NCI-H2196 (cell line): ENCODE measurements at regions not wholly inside any gene's neighbourhood (a gene's known extent, or its start where the extent isn't known, plus 50 kb on each side); places are given as distances from the start of the nearest gene placed in this dataset.

Source experiments
- DNase-seq: peaks from one replicate; lab custom pipeline; 2025; ENCODE audit not compliant: unreplicated experiment; lab: John Stamatoyannopoulos, UW

DNA sequence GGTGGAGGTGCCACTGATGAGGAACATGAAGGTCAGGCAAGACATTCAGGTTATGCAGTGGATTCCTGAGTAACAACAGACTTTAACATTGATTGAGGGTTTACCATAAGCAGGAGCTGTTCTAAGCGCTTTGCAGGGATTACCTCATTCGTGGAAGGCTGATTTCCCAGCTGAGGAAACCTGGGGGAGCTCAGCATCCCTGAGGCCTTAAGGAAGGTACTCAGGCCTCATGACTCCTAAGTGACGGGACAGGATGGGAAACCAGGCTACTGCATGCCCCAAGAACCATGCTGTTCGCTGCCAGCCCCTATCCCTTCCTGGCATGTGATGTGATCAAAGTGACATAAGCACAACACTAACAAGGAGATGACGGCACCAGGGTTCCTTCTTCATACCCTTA, 143.6 kb upstream of the NFE2L3 start:
- DNase-seq = no peak

DNA sequence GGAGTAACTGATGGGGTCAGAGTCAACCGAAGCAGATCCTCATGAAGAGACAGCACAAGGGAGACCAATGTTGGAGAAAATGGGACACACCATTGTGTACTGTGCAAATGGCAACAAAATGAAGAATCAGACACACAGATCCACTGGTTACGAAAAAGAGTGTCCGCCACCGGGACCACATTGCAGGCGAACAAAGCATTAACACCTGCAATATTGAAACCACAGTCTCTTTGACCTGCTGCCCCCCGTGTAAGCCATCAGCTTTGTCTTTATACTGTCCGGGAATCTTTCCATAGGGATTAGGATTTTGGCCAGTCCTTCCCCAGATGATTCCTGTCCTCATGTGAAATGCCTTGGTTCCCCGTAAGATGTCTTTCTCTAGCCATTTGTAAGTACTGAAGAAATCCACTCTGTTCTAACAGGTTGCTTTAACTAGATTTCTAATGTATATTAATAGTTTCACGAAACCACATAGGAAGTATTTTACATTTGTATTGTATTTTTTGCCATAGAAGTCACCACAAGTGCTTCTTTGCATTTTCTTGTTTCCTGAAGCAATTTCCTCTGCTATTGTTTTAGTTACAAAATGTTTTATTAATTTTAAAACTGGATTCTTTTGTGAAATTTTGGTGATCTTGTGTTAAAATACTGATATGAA, 140.8 kb upstream of the NFE2L3 start:
- DNase-seq = no peak

DNA sequence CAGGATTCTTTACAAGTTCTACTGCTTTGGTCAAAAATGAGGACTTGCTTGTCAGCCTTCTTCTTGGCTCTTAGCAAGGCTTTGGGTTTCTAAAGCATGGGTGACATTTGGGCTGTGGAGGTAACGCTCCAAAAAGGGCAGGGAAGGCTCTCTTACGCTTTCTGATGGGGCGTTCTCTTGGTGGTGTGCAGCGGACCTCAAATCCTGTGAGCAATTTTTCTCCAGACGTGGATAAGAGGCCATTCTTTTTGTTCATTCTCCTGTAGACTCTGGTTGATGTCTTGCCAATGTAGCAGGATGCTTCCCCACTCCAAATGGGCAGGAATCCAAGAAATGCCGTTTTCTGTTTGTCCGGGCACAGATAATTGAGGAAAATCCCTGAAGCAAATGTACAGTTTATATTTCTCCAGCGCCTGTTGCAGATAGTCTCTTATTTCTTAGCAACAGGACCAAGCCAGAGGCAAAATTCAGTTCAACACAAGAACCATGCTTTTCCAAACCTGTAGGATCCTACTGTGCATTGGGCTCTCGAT, 138.4 kb upstream of the NFE2L3 start:
- DNase-seq = peak; percentile 70

DNA sequence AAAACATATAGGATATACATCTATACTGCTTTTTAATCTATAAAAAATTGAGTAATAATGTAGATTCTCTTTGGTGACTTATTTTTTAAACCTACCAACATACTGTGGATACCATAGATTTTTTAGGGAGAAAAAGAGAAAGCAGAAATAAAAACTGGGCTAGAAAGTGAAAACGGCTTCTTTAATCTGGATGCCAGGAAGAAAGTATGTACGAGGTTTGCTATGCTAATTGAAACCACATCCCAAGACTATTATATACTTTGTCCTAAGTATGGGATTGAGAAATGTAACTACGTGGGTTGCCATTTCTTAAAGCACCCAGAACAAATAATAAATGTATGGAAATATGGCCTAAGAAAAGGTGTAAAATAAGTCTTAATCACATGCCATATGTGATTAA, 129.0 kb upstream of the NFE2L3 start:
- DNase-seq = no peak

DNA sequence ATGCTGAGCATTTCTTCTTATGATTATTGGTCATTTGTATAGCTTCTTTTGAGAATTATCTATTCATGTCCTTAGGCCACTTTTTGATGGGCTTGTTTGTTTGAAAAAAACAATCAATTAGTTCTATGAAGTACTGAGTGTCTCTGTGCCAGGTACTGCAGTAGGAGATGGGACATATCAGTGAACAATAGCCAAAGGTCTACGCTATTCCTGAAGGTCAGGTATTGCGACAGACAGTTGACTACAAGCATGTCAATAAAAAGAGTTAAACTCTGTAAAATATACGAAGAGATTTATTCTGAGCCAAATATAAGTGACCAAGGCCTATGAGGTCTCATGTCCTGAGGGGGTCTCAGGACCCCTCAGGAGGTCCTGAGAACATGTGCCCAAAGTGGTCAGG, 122.1 kb upstream of the NFE2L3 start:
- DNase-seq = no peak

DNA sequence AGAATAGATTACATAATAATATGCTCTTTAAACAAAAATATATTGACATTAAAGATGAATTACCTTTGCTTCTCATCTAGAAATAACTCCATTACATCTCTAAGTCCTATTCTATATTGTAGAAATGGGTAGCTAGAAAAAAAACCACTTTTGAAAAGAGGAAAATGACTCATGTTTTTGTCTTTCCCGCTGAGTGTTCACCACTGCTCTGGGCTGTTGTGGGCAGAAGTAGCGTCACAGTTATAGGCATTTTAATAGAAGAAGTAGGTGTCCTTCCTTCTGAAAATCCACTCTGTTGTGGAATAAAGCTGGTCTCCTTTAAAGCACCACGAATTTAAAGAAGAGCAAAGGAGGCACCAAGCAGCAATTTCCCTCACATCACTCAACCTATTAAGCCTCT, 117.6 kb upstream of the NFE2L3 start:
- no peak for DNase-seq

DNA sequence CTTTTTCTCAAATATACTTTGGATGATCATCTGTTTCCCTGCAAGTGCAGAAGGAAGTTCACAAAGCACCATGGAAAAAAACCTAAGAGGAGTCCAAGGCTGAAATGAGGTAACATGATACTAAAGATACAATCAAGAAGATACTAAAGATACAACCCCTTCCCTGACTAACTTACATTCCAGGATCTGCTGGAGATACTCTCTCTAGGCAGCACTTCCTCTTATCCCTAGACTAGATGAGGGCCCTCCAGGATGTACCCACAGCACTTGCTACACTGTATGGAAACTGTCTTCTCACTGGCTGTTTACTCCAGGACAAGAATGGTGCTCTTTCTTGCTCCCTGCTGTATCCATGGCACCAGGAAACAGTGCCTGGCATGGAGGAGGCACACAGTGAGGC, 116.4 kb upstream of the NFE2L3 start:
- no peak for DNase-seq

DNA sequence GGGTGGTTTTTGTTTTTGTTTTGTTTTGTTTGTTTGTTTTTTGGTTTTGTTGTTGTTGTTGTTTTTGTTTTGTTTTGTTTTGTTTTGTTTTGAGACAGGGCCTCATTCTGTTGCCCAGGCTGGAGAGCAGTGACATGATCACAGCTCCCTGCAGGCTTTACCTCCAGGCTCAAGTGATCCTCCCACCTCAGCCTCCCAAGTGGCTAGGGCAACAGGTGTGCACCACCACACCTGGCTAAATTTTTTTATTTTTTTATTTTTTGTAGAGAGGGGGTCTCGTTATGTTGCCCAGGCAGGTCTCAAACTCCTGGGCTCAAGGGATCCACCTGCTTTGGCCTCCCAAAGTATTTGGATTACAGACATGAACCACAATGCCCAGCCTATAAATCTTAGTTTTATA, 115.9 kb upstream of the NFE2L3 start:
- DNase-seq = no peak

DNA sequence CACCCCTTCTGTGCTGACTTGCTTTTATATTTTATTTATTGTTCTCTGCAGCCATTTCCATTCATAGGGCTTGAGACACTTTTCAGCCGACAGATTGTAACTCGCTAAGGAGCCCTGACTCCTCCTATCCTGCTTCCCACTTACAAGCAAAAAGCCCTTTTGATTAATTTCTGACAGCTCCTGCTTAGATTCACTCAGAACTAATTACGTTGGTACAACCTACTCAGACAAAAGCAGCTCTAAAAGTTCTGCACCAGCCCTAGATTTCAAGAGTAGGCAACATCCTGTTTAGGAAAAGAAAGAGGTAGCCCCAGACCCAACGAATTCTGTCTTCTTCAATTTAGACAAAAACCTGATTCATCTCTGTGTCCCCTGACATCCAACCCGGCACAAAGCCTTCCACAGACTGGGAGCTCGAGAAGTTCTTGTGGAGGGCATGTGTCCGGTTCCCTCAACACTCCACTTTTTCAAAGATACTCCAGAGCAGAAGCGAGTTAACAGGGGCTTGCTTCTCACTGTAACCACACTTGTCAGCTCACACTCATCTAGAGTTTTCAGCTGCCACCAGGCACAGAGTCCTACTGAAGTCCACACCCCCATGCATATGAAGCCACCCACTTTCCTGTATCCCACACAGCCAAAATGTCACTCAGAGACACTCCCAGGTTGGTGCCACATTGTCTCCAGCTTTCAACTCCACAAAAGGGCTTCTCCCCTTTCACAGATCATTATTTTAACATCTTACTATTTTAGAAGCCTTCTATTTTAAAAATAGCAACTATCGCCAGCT, 113.6 kb upstream of the NFE2L3 start:
- no peak for DNase-seq

DNA sequence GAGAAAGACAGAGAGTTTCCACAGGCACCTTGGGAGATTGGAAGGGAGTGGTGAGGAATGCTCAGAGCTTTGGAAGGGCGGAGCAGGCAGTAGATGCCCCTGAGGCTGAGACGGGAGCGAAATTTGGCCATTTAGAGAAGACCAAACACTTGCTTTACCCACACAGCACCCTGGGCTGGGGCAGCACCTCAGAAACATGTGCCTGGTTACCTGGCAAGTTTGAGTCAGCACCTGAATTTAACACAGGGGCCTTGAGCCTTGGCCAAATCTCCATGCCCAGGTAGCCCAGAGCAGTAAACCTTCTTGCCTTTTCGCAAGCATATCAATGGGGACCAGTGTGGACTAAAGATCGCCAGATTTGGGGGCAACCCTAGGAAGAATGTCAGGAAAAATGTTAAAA, 111.9 kb upstream of the NFE2L3 start:
- no peak for DNase-seq

DNA sequence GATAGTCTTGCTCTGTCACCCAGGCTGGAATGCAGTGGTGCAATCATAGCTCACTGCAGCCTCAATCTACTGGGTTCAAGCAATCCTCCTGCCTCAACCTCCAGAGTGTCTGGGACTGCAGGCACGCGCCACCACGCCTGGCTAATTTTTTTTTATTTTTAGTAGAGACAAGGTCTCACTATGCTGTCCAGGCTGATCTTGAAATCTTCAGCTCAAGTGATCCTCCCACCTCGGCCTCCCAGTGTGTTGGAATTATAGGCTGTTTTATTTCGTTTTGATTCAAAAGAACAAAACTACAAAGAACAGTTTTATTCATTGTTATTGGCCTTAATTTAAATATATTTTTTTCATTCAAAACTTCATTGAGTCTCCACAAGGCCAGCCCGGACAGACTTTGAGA, 109.8 kb upstream of the NFE2L3 start:
- DNase-seq = no peak

DNA sequence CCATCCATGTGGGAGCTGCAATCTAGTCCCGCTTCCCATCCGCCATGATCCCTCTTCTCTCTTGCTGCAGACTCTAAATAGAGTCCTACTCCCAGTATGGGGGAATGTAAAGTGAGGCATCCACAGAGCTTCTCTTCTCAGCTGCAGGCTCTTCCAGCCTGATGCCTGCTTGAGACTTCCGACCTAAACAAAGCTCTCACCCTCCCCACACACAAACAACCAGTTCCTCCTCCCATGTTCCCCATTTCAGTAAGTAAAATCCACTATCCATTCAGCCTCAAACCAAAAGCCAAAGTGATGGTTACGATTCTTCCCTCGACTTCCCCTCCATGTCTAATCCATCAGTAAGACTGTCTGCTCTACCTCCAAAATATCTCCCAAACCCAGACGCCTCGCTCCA, 108.2 kb upstream of the NFE2L3 start:
- DNase-seq = no peak

DNA sequence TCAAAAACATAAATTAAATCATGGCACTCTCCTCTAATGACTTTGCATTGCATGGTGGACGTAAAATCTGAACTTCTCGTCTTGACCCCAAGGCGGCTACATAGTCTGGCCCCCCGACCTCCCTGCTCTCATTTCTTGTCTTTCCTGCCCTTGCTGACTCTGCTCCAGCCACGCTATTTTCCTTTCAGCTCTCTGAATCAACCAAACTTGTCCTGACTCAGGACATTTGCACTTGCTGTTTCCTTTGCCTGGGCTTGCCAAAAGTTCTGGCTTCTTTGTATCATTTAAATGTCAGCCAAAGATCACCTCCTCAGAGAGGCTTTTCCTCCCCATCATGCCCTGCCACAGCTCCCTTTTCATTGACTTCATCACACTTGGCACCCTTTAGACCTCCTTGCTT, 107.7 kb upstream of the NFE2L3 start:
- no peak for DNase-seq

DNA sequence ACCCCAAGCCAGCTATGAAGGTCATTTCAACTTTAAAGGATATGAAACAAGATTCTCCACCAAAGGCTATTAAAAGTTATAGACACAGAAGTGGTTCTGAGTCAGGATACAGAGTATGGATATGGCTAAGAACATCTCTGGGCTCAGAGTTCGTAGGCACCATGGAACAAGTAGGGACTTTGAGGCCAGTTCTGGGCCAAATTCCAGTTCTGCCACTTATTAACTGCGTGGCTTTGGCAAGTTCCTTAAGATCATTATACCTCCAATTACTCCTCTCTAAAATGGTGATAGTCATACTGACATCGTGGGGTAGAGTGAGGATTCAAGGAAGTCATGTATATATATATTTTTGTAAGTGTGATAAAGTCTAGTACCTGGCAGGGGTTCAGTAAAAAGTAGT, 105.8 kb upstream of the NFE2L3 start:
- no peak for DNase-seq

DNA sequence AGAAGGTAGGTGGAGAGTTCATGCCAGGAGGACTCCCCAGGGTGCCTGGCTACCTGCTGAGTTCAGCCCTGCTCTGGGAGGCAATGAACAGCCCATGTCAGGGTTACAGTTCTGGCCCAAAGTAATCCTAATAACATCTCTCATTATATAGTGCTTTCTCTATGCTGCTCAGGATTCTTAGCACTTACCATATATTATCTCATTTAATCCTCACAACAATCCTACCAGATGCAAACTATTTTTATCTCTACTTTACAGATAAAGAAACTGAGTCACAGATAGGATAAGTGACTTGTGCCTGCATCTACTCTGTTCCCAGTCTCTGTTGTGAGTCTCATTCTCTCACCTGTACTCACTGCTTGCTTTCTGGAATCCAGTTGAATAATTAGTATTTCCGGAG, 105.1 kb upstream of the NFE2L3 start:
- no peak for DNase-seq

DNA sequence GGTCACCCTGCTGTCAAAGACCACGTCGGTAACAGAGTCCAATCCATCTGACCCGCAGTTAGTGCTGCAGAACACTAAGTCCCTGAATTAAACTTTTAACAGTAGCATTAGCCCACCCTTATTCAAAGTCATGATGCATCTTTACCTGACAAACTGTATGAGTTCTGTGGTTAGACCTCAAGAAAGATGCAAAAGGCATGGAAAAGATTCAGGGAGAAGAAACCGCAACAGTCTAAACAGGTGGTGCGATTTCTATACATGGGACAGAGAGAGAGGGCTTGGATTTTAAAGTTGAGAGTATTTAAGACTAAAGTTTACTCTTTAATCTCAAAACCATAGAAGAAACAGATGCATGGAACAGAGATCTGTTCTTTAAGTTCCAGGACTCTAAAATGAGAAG, 103.3 kb upstream of the NFE2L3 start:
- DNase-seq = no peak

DNA sequence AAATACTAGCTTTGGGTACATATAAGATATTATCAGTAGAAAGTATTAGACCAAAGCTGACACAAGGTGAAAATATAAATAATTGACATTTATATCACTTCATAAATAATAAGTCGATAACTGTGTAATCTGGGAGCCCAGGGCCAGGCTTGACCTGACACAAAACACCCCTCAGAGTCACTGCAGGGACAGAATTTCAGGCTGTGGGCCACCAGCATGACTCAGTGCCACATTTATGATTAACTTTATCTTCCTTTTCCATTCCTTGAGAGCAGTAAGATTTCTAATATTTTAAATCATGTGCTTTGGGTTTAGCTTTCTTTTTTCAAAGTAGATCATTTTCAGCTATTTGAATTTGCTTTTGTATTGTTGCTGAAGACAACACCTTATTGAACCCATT, 102.9 kb upstream of the NFE2L3 start:
- DNase-seq = no peak

DNA sequence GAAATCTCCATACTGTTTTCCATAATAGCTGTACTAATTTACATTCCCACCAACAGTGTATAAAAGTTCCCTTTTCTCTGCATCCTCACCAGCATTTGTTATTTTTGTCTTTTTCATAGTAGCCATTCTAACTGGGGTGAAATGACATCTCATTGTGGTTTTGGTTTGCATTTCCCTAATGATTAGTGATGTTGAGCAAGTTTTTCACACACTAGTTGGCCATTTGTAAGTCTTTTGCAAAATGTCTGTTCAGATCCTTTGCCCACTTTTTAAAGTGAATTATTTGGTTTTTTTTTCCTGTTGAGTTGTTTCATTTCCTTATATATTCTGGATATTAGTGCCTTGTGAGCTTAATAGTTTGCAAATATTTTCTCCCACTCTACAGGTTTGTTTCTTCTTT, 101.0 kb upstream of the NFE2L3 start:
- DNase-seq = no peak

DNA sequence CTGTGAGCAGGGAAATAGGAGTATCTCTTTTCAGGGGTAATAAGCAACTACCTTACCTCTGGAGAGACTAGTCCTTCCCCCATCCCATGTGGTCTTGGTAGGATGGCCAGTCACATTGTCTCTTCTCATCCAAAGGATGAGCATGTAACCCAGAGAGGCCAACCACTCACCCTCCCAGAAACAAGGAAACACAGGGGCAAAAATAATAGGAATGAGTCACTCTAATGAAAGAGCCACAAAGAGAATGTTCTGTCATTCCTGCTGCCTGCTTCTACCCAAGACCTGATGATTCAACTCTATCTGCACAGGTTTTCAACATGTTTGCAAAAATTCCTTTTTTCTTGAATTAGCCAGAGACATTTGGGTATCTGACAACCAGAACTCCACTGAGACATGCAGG, 99.3 kb upstream of the NFE2L3 start:
- DNase-seq = no peak

DNA sequence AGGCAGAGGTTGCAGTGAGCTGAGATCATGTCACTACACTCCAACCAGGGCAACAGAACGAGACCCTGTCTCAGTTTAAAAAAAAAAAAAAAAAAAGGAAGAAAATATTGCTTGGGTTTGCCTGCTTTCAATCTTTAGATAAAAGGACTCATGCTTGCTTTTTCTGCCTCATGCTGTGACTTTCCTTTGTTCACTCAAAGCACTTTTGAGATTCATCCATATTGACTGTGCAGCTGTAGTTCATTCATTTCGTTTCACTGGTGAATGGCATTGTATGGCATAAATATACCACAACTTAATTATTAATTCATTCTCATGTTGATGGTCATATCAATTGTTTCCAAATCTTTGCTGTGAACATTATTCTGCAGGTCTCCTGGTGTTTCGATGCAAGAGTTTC, 97.6 kb upstream of the NFE2L3 start:
- DNase-seq = no peak

DNA sequence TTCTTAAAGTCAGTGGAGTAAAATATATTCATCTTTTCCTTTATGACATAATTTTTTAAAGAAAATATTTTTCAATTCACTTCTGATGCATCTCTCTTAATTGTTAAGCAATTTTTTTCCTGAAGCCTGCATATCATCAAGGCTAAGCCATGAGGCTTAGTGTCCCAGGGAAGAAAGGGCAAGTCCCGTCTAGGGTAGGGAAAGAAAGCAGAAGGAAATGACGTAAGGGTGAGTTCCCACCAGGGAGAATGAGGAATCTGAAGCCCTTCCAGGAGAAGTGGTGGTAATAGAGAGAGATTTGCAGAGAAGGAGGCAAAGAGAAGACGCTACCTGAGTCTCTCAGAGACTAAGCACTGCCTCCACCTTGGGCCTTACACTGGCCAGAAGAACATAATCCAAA, 96.8 kb upstream of the NFE2L3 start:
- no peak for DNase-seq

DNA sequence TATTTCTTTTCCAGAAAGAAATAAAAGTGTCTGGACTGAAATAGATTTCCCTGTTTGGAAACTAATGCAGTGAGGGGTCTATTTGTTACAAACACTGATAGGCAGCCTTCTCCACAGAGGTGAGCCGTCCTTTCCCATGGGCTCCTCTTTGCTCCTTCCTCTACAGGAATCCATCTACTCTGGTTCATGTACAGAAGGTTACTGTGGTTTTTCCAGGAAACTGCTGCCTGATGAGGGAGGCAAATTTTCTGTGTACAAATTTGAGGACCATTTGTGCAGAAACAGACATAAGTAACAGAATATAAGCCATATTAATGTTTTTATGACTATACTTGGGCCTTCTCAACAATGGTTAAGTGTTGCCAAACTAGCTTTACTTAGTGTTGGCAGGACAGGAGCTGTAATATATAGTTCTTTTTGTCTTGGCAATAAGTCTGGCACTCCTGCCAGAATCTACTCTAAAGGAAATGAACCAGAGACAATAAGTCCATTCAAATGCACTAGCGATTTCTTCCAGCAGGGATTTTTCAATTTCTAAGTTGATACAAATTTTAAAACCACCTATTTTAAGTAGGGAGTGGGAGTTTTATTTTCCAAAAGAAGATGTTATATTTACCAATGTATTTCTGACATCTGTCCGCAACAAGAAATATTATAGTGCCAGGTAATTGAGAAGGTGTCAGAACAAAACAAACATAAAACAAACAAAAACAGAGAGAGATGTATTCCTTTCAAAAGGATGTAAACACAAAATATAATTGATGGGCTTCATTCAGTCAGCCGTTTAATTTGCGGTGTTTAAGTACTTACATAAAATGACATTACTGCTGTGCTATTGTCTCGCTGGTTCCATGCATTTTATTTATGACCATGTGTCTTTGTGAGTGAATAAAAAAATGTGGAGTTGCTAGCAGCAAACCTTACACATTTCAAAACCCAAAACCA, 91.0 kb upstream of the NFE2L3 start:
- DNase-seq = peak; percentile 58
